Common myeloid progenitor, CD34-positive (primary cell): ENCODE measurements at regions not wholly inside any gene's neighbourhood (a gene's known extent, or its start where the extent isn't known, plus 50 kb on each side); places are given as distances from the start of the nearest gene placed in this dataset.

Experiments used
- CTCF ChIA-PET: fragments of 350-600 bp; sonication (Branson Sonifier 250); formaldehyde crosslinking; loops from one replicate; lab custom pipeline; 2021; ENCODE audit warnings: antibody characterized with exemption; lab: Charles Lee
- POLR2A ChIA-PET: fragments of 350-600 bp; sonication (Branson Sonifier 250); formaldehyde crosslinking; loops from one replicate; lab custom pipeline; 2021; ENCODE audit warnings: antibody characterized with exemption; lab: Charles Lee
- DNase-seq, 3 donors: peaks; one replicate each; pipeline versions ENCODE4 v3.0.0 to v3.0.0-alpha.2; 2013
- H3K27ac ChIP-seq, 2 experiments: 1 replicate in 1 of 2; 2 replicates in 1 of 2; pipeline ENCODE4 v1.7.0; 2013; ENCODE audit warnings: inconsistent platforms in 2 of 2, low read length in 2 of 2, mild to moderate bottlenecking in 2 of 2, low read depth in 1 of 2, moderate library complexity in 1 of 2; ENCODE audit not compliant: severe bottlenecking in 2 of 2, insufficient read depth in 1 of 2, poor library complexity in 1 of 2
- H3K27me3 ChIP-seq, 5 experiments: replicated peaks in 2 of 5; 1 replicate in 3 of 5; 2 replicates in 2 of 5; pipeline versions ENCODE4 v1.6.1 to v1.7.0; 2013; ENCODE audit warnings: low read length in 4 of 5, mild to moderate bottlenecking in 2 of 5, moderate library complexity in 2 of 5, inconsistent platforms in 1 of 5; ENCODE audit not compliant: insufficient read depth in 5 of 5, control insufficient read depth in 4 of 5
- H3K36me3 ChIP-seq, 4 experiments: 1 replicate in 2 of 4; 2 replicates in 2 of 4; pipeline versions ENCODE4 v1.6.1 to v1.7.0; 2013; ENCODE audit warnings: low read length in 3 of 4, control low read depth in 1 of 4, mild to moderate bottlenecking in 1 of 4; ENCODE audit not compliant: control insufficient read depth in 4 of 4, insufficient read depth in 4 of 4
- H3K4me1 ChIP-seq, 4 experiments: 1 replicate in 3 of 4; 2 replicates in 1 of 4; pipeline versions ENCODE4 v1.6.1 to v1.7.1; 2013; ENCODE audit warnings: low read length in 3 of 4, mild to moderate bottlenecking in 3 of 4, control low read depth in 1 of 4, inconsistent platforms in 1 of 4, moderate library complexity in 1 of 4; ENCODE audit not compliant: control insufficient read depth in 4 of 4, insufficient read depth in 4 of 4; ENCODE audit errors: control extremely low read depth in 1 of 4
- H3K4me3 ChIP-seq, 7 experiments: 1 replicate in 4 of 7; 2 replicates in 3 of 7; pipeline versions ENCODE4 v1.5.1 to v1.7.0; 2013; ENCODE audit warnings: mild to moderate bottlenecking in 7 of 7, low read length in 6 of 7, moderate library complexity in 6 of 7, inconsistent platforms in 2 of 7, low read depth in 2 of 7, control low read depth in 1 of 7; ENCODE audit not compliant: insufficient read depth in 4 of 7, control insufficient read depth in 1 of 7; ENCODE audit errors: extremely low read depth in 1 of 7
- H3K9me3 ChIP-seq, 5 experiments: 1 replicate in 4 of 5; 2 replicates in 1 of 5; pipeline versions ENCODE4 v1.6.1 to v1.7.1; 2013; ENCODE audit warnings: low read length in 4 of 5, mild to moderate bottlenecking in 2 of 5, inconsistent platforms in 1 of 5, low read depth in 1 of 5, moderate library complexity in 1 of 5; ENCODE audit not compliant: control insufficient read depth in 4 of 5, insufficient read depth in 2 of 5; ENCODE audit errors: control extremely low read depth in 1 of 5
- WGBS: methylation state at CpG from one replicate; pipeline ENCODE4 v1.1.5; 2013; ENCODE audit not compliant: insufficient coverage; 5-methylcytosine and 5-hydroxymethylcytosine counted together

DNA sequence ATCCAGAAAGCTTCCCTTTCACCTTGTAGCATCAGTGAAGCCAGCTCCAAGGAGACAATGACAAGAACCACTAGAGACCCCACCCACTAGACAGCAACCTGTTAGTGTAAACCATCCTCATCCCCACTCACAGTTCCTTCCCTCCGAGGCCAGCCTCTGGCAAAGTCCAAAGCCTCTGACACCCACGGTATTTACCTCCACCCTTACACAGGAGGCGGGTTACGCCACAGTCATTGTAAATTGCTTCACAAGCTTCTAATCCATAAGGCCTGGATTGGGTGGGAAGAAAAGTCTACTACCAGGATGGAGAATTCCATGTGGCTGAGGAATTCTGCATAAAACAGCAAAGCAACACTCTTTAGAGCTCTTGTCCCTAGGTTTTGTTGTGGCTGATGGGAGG lies 287.4 kb downstream of the BUD13 start:
- Histone ChIP-seq H3K27me3 (peaks cover 0 to 55% (median 9%) of the 10 kb centered on the region in 5 experiments), H3K36me3 (no peaks in the 10 kb centered on the region), H3K4me3 (no peak overlapping the region), H3K27ac (no peak overlapping the region), H3K4me1 (no peaks in the 10 kb centered on the region), H3K9me3 (peaks cover 0 to 2% (median 0%) of the 10 kb centered on the region in 5 experiments)
- ChIA-PET POLR2A (no interaction called here), CTCF (no interaction called here)
- 100% methylated on average over 1 of the region's 4 CpGs for WGBS
- no peak for DNase-seq

DNA sequence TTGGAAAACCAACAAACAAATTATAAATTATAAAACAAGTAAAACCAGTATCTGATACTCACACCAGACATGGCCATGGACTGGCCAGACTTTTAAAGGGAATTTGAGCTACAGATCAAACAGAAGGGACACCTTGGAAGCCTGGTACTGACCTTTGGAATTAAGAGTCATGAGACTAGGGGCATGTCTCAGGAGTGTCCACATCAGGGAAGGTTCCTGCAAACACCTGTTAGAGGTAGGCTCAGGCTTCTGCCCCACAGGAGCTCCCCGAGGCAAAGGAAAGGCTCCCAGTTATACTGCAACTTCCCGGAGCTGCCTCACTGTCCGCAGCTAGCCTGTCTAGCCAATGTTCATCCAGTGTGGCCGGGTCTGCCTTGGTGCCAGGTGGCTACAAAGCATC lies 290.1 kb downstream of the BUD13 start:
- ChIA-PET POLR2A (no interaction called here), CTCF (interaction anchor here (1.1 kb wide), 1 partner anchor 19 kb away, joined by 3 read pairs; no protein-coding TSS in a partner anchor)
- no peak overlapping the region for H3K27ac ChIP-seq
- H3K4me1 ChIP-seq = no peaks in the 10 kb centered on the region
- no peak for DNase-seq
- no peak overlapping the region for H3K4me3 ChIP-seq
- peaks cover 0 to 38% (median 5%) of the 10 kb centered on the region in 5 experiments for H3K27me3 ChIP-seq
- 93% methylated on average over 4 of the region's 4 CpGs for WGBS
- no peaks in the 10 kb centered on the region for H3K36me3 ChIP-seq
- H3K9me3 ChIP-seq = peaks cover 0 to 2% (median 0%) of the 10 kb centered on the region in 5 experiments

DNA sequence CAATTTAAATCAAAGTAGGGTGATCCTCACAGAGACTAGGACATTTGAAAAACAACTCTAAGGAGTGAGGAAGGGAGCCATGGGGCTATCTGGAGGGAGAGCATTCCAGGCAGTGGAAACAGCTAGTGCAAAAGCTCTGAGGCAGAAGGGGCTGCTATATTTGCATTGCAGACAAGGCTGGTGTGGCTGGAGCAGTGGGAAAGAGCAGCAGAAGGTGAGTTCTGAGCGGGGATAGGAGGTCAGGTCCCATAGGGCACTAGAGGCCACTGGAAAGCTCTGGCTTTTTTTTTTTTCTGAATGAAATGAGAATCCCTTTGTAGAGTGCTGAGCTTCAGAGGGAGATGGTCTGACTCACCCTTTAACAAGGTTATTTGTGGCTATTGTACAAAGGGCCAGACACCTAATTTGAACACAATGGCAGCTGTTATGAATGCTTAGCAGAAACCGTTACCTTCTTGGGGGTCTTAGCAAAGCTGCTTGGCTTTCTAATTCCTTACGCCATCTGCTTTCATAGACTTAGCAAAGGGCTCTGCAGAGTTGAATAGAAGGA lies 291.6 kb downstream of the BUD13 start:
- DNase-seq = no peak
- Histone ChIP-seq H3K27me3 (peaks cover 0 to 35% (median 7%) of the 10 kb centered on the region in 5 experiments), H3K27ac (no peak overlapping the region), H3K9me3 (peaks cover 0 to 2% (median 0%) of the 10 kb centered on the region in 5 experiments), H3K36me3 (no peaks in the 10 kb centered on the region), H3K4me1 (no peaks in the 10 kb centered on the region), H3K4me3 (no peak overlapping the region)
- WGBS = 96% methylated on average over 3 of the region's 3 CpGs
- ChIA-PET CTCF (no interaction called here), POLR2A (interaction anchor here (0.6 kb wide), 1 partner anchor 1488 kb away, joined by 3 read pairs; no protein-coding TSS in a partner anchor)

DNA sequence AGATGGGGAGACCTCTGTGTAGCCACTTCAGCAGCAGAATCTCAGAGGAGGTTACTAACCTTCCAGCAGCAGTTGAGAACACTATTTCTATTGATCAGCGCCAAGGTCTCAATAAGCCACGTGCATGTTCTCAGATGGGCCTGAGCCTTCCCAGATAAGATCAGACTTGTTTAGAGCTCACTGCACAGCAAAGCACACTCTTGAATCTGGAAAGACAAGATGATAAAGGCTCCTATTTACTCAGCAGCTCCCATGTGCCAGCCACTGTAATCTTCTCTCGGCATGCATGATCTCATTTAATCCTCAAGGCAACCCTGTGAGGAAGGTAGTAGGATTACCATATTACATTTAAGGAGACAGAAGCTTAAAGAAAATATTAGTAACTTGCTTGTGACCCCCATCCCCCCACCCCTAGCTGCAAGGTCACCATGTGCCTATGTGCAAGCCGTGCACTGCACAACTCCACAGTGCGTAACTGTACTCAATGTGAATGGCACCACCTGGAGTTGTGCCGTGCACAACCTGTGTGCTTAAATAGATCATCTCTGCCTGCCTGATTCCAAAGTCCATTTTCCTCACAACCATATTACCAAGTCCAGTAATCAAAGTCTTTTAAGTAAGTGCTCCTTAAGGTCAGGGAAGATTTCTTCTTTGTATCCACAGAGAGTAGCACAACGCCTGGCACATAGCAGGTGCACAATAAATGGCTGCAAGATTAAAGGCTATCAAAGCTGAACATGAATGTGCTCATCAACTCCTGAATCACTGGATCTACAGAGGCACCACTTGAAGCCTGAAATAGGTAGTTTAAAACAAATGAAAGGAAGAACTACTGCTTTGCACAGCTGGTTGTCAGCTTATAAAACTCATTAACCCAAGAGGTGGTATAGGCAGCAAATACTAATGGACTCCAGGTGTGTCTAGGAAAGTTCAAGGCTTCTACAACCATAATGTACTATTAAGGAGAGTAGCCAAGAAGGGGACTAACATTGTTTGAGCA lies 293.8 kb downstream of the BUD13 start:
- DNase-seq = no peak
- no peaks in the 10 kb centered on the region for H3K4me1 ChIP-seq
- CTCF ChIA-PET = no interaction called here
- no peak overlapping the region for H3K27ac ChIP-seq
- H3K36me3 ChIP-seq = no peaks in the 10 kb centered on the region
- H3K4me3 ChIP-seq = no peak overlapping the region
- WGBS = 100% methylated on average over 6 of the region's 7 CpGs
- H3K27me3 ChIP-seq = peaks cover 0 to 31% (median 10%) of the 10 kb centered on the region in 5 experiments
- no peaks in the 10 kb centered on the region for H3K9me3 ChIP-seq
- POLR2A ChIA-PET = no interaction called here

DNA sequence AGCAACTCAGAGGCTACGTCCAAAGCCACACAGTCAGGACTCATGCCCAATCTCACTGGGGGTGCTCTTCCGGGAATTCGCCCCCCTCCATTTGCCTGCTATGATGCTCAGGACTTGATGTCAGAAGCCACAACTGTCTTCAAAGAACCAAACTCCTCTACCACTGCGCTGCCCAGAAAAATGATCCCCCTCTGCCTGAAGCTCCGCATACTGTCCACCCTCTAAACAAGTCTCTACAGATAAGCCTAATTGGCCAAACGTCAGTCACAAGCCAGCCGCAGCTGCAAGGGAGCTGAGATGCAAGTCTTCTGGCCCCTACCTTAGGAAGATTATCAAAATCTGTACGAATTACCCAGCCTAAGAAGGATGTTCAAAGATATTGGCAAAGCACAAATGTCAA lies 294.6 kb downstream of the BUD13 start:
- Histone ChIP-seq H3K27ac (no peak overlapping the region), H3K36me3 (no peaks in the 10 kb centered on the region), H3K4me1 (no peaks in the 10 kb centered on the region), H3K4me3 (no peak overlapping the region), H3K27me3 (peaks cover 0 to 38% (median 13%) of the 10 kb centered on the region in 5 experiments), H3K9me3 (no peaks in the 10 kb centered on the region)
- no peak for DNase-seq
- 81% methylated on average over 5 of the region's 8 CpGs for WGBS
- ChIA-PET POLR2A (no interaction called here), CTCF (no interaction called here)

DNA sequence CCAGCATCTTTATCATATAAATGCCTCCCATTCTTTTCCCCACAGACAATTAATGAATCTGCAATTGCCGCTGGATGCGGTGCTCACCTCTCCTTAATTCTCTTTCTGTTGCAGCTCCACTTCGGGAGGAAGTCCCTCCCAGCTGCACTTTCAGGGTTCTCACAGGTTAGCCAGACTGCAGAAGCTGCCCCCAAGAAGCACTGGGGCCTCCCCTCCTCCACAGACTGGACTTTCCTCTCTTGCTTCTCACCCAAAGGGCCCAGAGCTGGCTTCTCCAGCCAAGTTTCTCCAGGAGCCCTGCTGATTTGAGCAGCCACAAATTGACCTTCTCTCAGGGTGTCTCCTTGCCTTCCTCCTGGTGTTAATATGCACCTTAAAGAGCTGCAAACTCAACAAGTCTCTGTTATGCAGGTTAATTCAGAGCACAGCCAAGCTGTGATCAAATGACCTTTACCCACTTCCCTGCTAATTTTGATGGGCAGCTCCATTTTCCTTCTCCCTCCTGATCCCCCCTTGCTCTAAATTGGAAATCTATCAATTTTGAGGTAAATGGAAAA lies 298.9 kb downstream of the BUD13 start:
- peaks cover 0 to 6% (median 0%) of the 10 kb centered on the region in 5 experiments for H3K9me3 ChIP-seq
- ChIA-PET POLR2A (no interaction called here), CTCF (no interaction called here)
- 67% methylated on average over 2 of the region's 3 CpGs for WGBS
- H3K27me3 ChIP-seq = peaks cover 4 to 42% (median 11%) of the 10 kb centered on the region in 5 experiments
- no peak overlapping the region for H3K27ac ChIP-seq
- DNase-seq = no peak
- H3K4me1 ChIP-seq = no peaks in the 10 kb centered on the region
- H3K36me3 ChIP-seq = no peaks in the 10 kb centered on the region
- no peak overlapping the region for H3K4me3 ChIP-seq
